Activated naive CD4-positive, alpha-beta T cell treated with anti-CD3 and anti-CD28 coated beads, Interleukin-2, amount 50 U/mL, for 72 hours (primary cell): ENCODE measurements at regions not wholly inside any gene's neighbourhood (a gene's known extent, or its start where the extent isn't known, plus 50 kb on each side); places are given as distances from the start of the nearest gene placed in this dataset.
"Not testable (repeated sequence)": the region's sequence is repeated elsewhere in the genome, so short reads cannot be mapped to it uniquely, and the experiment has no call there.

Source experiments
- ATAC-seq, 2 donors: fragments of 150-1000 bp; cut with Tn5 transposase; 2 replicates each; pipeline ENCODE4 v1.10.0; 2021; ENCODE audit warnings: mild to moderate bottlenecking in 2 of 2, moderate library complexity in 2 of 2
- DNase-seq, 2 donors: peaks; one replicate each; pipeline ENCODE4 v3.0.0; 2021 to 2022; ENCODE audit warnings: low spot score in 2 of 2
- H3K27ac Mint-ChIP-seq, 2 donors: one replicate each; pipeline ENCODE4 v1.8.0; 2022; ENCODE audit warnings: mild to moderate bottlenecking in 2 of 2, mixed read lengths in 2 of 2
- H3K36me3 Mint-ChIP-seq, 2 donors: one replicate each; pipeline ENCODE4 v1.8.0; 2022; ENCODE audit warnings: mixed read lengths in 2 of 2
- H3K9me3 Mint-ChIP-seq, 2 donors: one replicate each; pipeline ENCODE4 v1.8.0; 2022; ENCODE audit warnings: mixed read lengths in 2 of 2

DNA sequence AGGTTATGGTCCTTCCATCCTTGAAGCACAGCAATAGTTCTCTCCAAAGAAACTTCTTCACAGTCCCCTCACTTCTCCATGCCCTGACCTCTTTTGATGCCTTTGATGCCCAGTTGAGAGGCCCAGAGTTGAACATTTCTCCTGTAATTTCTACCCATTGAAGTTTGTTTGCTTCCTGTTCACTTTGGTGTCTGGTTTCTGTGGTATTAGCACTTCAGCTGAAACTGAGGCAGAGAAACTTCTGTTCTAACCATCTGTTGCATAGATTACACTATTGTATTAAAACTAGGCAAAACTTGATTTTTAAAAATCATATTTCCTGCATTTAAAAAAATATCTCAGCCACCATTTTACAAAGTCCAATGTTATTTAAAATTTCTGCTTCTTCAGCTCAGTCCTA lies 89.8 kb upstream of the ADGRG2 start:
- ATAC-seq, result no peak
- Mint-ChIP-seq H3K9me3 (no peaks in the 10 kb centered on the region), H3K36me3 (no peaks in the 10 kb centered on the region), H3K27ac (no peak overlapping the region)
- no peak for DNase-seq

DNA sequence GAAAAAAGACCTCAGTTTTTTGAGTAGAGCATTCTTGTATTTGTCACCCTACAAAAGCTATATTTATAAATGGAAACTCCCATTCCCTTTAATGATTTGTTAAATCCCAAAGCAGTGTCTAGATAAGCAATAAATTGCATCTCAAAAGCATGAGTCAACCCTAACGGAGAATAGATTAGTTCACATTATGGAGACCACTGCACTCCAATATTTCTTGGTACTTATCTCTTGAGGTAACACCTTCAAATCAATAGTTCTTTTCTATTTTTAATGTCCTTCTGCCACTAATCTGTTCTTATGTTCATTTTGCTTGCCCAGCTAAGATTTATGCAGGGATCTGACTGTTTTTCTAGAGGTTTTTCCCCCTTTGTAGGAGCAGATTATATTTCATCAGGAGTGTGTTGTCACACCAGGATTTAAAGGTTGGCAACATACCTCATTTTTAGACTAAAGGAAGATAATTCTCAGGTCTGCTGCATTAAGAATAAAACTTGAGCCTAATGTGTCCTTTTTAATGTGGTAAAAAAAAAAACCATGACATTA lies 91.4 kb upstream of the ADGRG2 start:
- H3K27ac Mint-ChIP-seq, result no peak overlapping the region
- ATAC-seq (no peak), DNase-seq (no peak)
- H3K9me3 Mint-ChIP-seq, result no peaks in the 10 kb centered on the region
- H3K36me3 Mint-ChIP-seq, result no peaks in the 10 kb centered on the region

GRCh38 chrX:19214311-19214710 lies 92.0 kb upstream of the ADGRG2 start:
- DNase-seq, result no peak
- no peaks in the 10 kb centered on the region for H3K36me3 Mint-ChIP-seq
- no peak overlapping the region for H3K27ac Mint-ChIP-seq
- H3K9me3 Mint-ChIP-seq, result no peaks in the 10 kb centered on the region
- no peak for ATAC-seq

- no peak overlapping the region for H3K27ac Mint-ChIP-seq
- no peak for ATAC-seq
- H3K9me3 Mint-ChIP-seq, result no peaks in the 10 kb centered on the region
- no peak for DNase-seq
- no peaks in the 10 kb centered on the region for H3K36me3 Mint-ChIP-seq
Measured at GRCh38 chrX:19225909-19226308, 103.6 kb upstream of the ADGRG2 start.

GRCh38 chrX:19229896-19230295 lies 107.6 kb upstream of the ADGRG2 start:
- not testable (repeated sequence) for H3K9me3 Mint-ChIP-seq, H3K27ac Mint-ChIP-seq, ATAC-seq, H3K36me3 Mint-ChIP-seq, DNase-seq

GRCh38 chrX:19237901-19238300 lies 105.8 kb upstream of the PDHA1 start:
- H3K27ac Mint-ChIP-seq, result no peak overlapping the region
- peaks cover 3 to 5% of the 10 kb centered on the region in 2 donors for H3K9me3 Mint-ChIP-seq
- H3K36me3 Mint-ChIP-seq, result no peaks in the 10 kb centered on the region
- DNase-seq (no peak), ATAC-seq (no peak)

DNA sequence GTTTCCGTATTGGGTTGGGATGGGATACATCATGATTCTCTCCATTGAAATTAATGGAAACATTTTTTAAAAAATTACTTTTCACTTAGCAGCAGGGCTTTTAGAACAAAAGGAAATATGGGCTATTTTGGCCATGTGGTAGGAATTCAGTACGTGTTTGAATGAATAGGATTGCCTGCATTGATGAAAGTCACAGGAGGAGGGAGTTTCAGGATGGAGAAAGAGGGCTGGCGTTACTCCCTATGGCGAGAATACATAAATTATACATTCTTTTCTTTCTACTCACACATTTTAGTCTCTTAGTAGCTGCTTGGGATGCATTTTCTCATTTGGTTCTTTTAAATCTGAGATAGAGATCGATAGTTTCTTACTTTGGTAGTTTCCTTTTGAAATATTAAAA lies 100.3 kb upstream of the PDHA1 start:
- ATAC-seq (no peak), DNase-seq (no peak)
- Mint-ChIP-seq H3K36me3 (peaks cover 3 to 6% of the 10 kb centered on the region in 2 donors), H3K27ac (no peak overlapping the region), H3K9me3 (peaks cover 11 to 13% of the 10 kb centered on the region in 2 donors)

GRCh38 chrX:19244921-19245320 lies 98.8 kb upstream of the PDHA1 start:
- not testable (repeated sequence) for ATAC-seq, H3K27ac Mint-ChIP-seq, DNase-seq
- H3K36me3 Mint-ChIP-seq, result peaks cover 6 to 12% of the 10 kb centered on the region in 2 donors
- H3K9me3 Mint-ChIP-seq, result peaks cover 17 to 18% of the 10 kb centered on the region in 2 donors

GRCh38 chrX:19245711-19246269 lies 97.9 kb upstream of the PDHA1 start:
- DNase-seq, result no peak
- H3K27ac Mint-ChIP-seq, result no peak overlapping the region
- H3K36me3 Mint-ChIP-seq, result peaks cover 6 to 12% of the 10 kb centered on the region in 2 donors
- ATAC-seq, result no peak
- peaks cover 14 to 17% of the 10 kb centered on the region in 2 donors for H3K9me3 Mint-ChIP-seq

GRCh38 chrX:19256986-19257385 lies 86.7 kb upstream of the PDHA1 start:
- Mint-ChIP-seq H3K9me3 (no peaks in the 10 kb centered on the region), H3K27ac (no peak overlapping the region), H3K36me3 (no peaks in the 10 kb centered on the region)
- DNase-seq (no peak), ATAC-seq (no peak)

- ATAC-seq, H3K36me3 Mint-ChIP-seq, H3K27ac Mint-ChIP-seq, DNase-seq, H3K9me3 Mint-ChIP-seq: not testable (repeated sequence)
Measured at GRCh38 chrX:19261026-19261425, 82.7 kb upstream of the PDHA1 start.

DNA sequence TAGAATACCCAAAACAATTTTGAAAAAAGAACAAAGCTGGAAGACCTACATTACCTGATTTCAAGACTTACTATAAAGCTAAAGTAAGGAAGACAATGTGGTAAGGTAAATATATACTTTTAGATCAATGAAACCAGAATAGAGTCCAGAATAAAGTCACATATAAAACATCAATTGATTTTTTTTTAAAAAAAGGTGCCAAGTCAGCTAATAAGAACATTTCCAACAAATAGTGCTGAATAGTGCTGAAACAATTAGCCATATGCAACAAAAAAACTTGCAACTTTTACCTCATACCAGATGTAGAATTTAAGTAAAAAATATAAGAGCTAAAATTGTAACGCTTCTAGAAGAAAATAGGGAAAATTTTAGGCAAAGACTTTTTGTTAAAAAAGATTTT lies 73.0 kb upstream of the PDHA1 start:
- DNase-seq (no peak), ATAC-seq (no peak)
- Mint-ChIP-seq H3K36me3 (no peaks in the 10 kb centered on the region), H3K9me3 (no peaks in the 10 kb centered on the region), H3K27ac (no peak overlapping the region)

GRCh38 chrX:19272452-19272851 lies 71.3 kb upstream of the PDHA1 start:
- Mint-ChIP-seq H3K9me3 (no peaks in the 10 kb centered on the region), H3K36me3 (no peaks in the 10 kb centered on the region), H3K27ac (no peak overlapping the region)
- DNase-seq (no peak), ATAC-seq (peak in 1 of 2 donors; percentile 64)

DNA sequence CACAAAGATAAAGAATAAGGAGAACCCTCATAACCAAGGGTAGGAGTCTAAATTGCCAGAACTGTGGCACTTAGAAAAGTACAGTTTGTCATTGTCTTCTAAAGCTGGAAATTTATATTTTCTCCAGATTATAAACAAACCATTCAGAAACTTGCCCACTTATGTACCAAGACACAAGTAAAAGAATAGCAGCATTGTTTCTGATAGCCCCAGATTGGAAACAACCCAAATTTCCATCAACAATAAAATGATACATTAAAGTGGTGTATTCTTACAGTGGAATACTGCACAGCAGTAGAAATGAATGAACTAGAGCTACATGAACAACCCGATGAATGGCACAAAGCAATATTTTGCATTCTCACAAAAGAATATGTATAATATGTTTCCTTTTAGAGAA lies 63.1 kb upstream of the PDHA1 start:
- H3K27ac Mint-ChIP-seq, result no peak overlapping the region
- no peaks in the 10 kb centered on the region for H3K36me3 Mint-ChIP-seq
- no peaks in the 10 kb centered on the region for H3K9me3 Mint-ChIP-seq

GRCh38 chrX:19281256-19281655 lies 62.5 kb upstream of the PDHA1 start:
- no peak for DNase-seq
- H3K9me3 Mint-ChIP-seq, result no peaks in the 10 kb centered on the region
- no peak for ATAC-seq
- no peak overlapping the region for H3K27ac Mint-ChIP-seq
- H3K36me3 Mint-ChIP-seq, result no peaks in the 10 kb centered on the region

More for the DNA sequence above, 63.1 kb upstream of the PDHA1 start:
- no peak for ATAC-seq
- DNase-seq, result no peak

GRCh38 chrX:19283597-19284339 lies 60.0 kb upstream of the PDHA1 start:
- no peaks in the 10 kb centered on the region for H3K9me3 Mint-ChIP-seq
- no peak for ATAC-seq
- H3K27ac Mint-ChIP-seq, result no peak overlapping the region
- H3K36me3 Mint-ChIP-seq, result no peaks in the 10 kb centered on the region
- no peak for DNase-seq

DNA sequence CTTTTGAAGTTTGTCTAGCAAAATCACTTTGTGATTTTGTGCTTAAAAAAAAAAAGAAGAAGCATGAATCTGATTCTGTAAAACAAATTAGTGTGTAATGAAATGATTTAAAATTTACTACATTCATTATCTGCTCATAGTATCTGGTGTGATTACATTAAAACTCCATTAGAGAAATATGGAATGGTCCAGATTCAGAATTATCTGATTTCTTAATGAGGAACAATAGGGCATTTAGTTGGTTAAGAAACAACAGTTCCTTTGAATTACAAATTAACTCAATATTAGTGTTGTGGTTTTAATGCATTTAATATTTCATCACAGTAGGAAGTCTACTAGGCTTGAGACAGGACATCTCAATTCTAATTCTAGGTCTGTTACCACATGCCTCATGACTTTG lies 57.9 kb upstream of the PDHA1 start:
- no peak for DNase-seq

DNA sequence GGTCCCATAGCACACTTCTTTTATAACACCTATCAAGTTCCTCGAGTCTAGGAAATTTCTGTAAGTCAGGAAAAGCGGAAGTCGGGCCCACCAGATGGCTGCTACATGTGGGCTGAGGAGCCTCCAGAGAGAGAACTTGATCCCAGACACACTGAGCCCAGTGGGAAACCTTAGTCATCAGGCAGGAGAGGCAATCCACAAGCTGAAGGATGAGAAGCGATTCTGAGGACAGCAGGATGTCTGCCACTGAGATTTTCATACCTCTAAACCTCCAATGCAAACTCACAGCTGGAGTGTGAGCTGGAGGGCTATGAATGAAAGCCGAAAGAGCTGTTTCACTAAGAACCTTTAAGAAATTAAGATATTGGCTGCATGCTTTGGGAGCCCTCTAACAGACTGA lies 52.6 kb upstream of the PDHA1 start:
- Mint-ChIP-seq H3K9me3 (no peaks in the 10 kb centered on the region), H3K27ac (no peak overlapping the region), H3K36me3 (no peaks in the 10 kb centered on the region)
- no peak for DNase-seq
- no peak for ATAC-seq

More for the DNA sequence above, 57.9 kb upstream of the PDHA1 start:
- H3K9me3 Mint-ChIP-seq, result no peaks in the 10 kb centered on the region
- H3K36me3 Mint-ChIP-seq, result no peaks in the 10 kb centered on the region
- H3K27ac Mint-ChIP-seq, result no peak overlapping the region
- ATAC-seq, result no peak
